AG08396 (cell line): ENCODE measurements at regions not wholly inside any gene's neighbourhood (a gene's known extent, or its start where the extent isn't known, plus 50 kb on each side); places are given as distances from the start of the nearest gene placed in this dataset.

Experiments
- DNase-seq: peaks from one replicate; pipeline ENCODE4 v3.0.0; 2012; ENCODE audit warnings: low spot score, mixed read lengths

GRCh38 chr15:62920682-62921502 lies 121.7 kb upstream of the TPM1 start:
- DNase-seq: no peak

- no peak for DNase-seq
These were observed 120.0 kb upstream of the TPM1 start for GRCh38 chr15:62922514-62922913.

- DNase-seq: no peak
These were observed 116.7 kb upstream of the TPM1 start for GRCh38 chr15:62925875-62926274.

- DNase-seq: no peak
These were observed 115.4 kb upstream of the TPM1 start for GRCh38 chr15:62927196-62927595.

GRCh38 chr15:62927836-62928235 lies 114.7 kb upstream of the TPM1 start:
- no peak for DNase-seq

GRCh38 chr15:62928242-62928999 lies 114.1 kb upstream of the TPM1 start:
- DNase-seq: peak; percentile 59

GRCh38 chr15:62929000-62929357 lies 113.6 kb upstream of the TPM1 start:
- DNase-seq: peak; percentile 56

- DNase-seq: no peak
These were observed 110.9 kb upstream of the TPM1 start for GRCh38 chr15:62931650-62932049.

- DNase-seq: no peak
These were observed 110.1 kb upstream of the TPM1 start for GRCh38 chr15:62932436-62932835.

- DNase-seq: no peak
These were observed 109.2 kb upstream of the TPM1 start for GRCh38 chr15:62933386-62933785.

- DNase-seq: no peak
These were observed 108.1 kb upstream of the TPM1 start for GRCh38 chr15:62934236-62934971.

- DNase-seq: no peak
These were observed 107.1 kb upstream of the TPM1 start for GRCh38 chr15:62935300-62936081.

GRCh38 chr15:62938825-62939224 lies 103.7 kb upstream of the TPM1 start:
- DNase-seq: no peak

GRCh38 chr15:62940093-62940754 lies 102.3 kb upstream of the TPM1 start:
- no peak for DNase-seq

GRCh38 chr15:62940755-62941361 lies 101.7 kb upstream of the TPM1 start:
- peak; percentile 90 for DNase-seq

- no peak for DNase-seq
These were observed 100.8 kb upstream of the TPM1 start for GRCh38 chr15:62941699-62942098.

- no peak for DNase-seq
These were observed 100.1 kb upstream of the TPM1 start for GRCh38 chr15:62942428-62942827.

- no peak for DNase-seq
These were observed 97.5 kb upstream of the TPM1 start for GRCh38 chr15:62945063-62945462.

GRCh38 chr15:62945760-62946159 lies 96.8 kb upstream of the TPM1 start:
- no peak for DNase-seq

- no peak for DNase-seq
These were observed 95.6 kb upstream of the TPM1 start for GRCh38 chr15:62946940-62947339.

- no peak for DNase-seq
These were observed 92.0 kb upstream of the TPM1 start for GRCh38 chr15:62950462-62950931.
